Neural cell (in vitro differentiated cells): ENCODE measurements at regions not wholly inside any gene's neighbourhood (a gene's known extent, or its start where the extent isn't known, plus 50 kb on each side); places are given as distances from the start of the nearest gene placed in this dataset.

Experiments
- H2AFZ ChIP-seq: fragments of 200-600, 300-800 bp; sonication (generic), shearing (Covaris generic); 2 replicates; pipeline ENCODE4 v1.6.0; 2014; ENCODE audit warnings: low read depth, mild to moderate bottlenecking, antibody characterized with exemption, low read length, moderate library complexity
- H3F3A ChIP-seq: fragments of 200-600 bp; shearing (Covaris generic); 2 replicates; pipeline ENCODE4 v1.6.1; 2016; ENCODE audit warnings: mild to moderate bottlenecking, moderate library complexity, mixed read lengths, antibody characterized with exemption, low read length; ENCODE audit not compliant: insufficient read depth, poor library complexity, severe bottlenecking
- H3K27ac ChIP-seq: fragments of 200-600, 300-800 bp; sonication (generic), shearing (Covaris generic); 2 replicates; pipeline ENCODE4 v1.5.1; 2014; ENCODE audit warnings: mild to moderate bottlenecking, low read length, moderate library complexity
- H3K27me3 ChIP-seq: fragments of 300-800, 200-600 bp; sonication (generic), shearing (Covaris generic); 2 replicates; pipeline ENCODE4 v1.6.0; 2014; ENCODE audit warnings: mild to moderate bottlenecking, low read depth, low read length, moderate library complexity; ENCODE audit not compliant: insufficient read depth
- H3K36me3 ChIP-seq: fragments of 300-800, 200-600 bp; sonication (generic), shearing (Covaris generic); 2 replicates; pipeline ENCODE4 v1.5.1; 2014; ENCODE audit warnings: mild to moderate bottlenecking, antibody characterized with exemption, low read length, moderate library complexity; ENCODE audit not compliant: insufficient read depth
- H3K4me2 ChIP-seq: fragments of 300-800, 200-600 bp; sonication (generic), shearing (Covaris generic); 2 replicates; pipeline ENCODE4 v1.6.0; 2014; ENCODE audit warnings: mild to moderate bottlenecking, low read length
- H3K4me3 ChIP-seq: fragments of 300-800, 200-600 bp; sonication (generic), shearing (Covaris generic); 2 replicates; pipeline ENCODE4 v1.5.1; 2014; ENCODE audit warnings: mild to moderate bottlenecking, low read length, moderate library complexity
- H3K79me2 ChIP-seq: fragments of 200-600 bp; shearing (Covaris generic); replicated peaks from 2 replicates; pipeline ENCODE4 v1.6.0; 2014; ENCODE audit warnings: mild to moderate bottlenecking, low read length, moderate library complexity; ENCODE audit not compliant: insufficient read depth
- H3K9ac ChIP-seq: fragments of 300-800, 200-600 bp; sonication (generic), shearing (Covaris generic); 2 replicates; pipeline ENCODE4 v1.6.1; 2016; ENCODE audit warnings: mild to moderate bottlenecking, low read length, mixed read lengths
- H3K9me2 ChIP-seq: fragments of 200-600 bp; shearing (Covaris generic); 2 replicates; pipeline ENCODE4 v1.6.1; 2016; ENCODE audit warnings: mild to moderate bottlenecking, low read length, mixed read lengths; ENCODE audit not compliant: insufficient read depth
- H3K9me3 ChIP-seq: fragments of 200-600, 300-800 bp; sonication (generic), shearing (Covaris generic); 2 replicates; pipeline ENCODE4 v1.6.1; 2016; ENCODE audit warnings: mild to moderate bottlenecking, mixed run types, low read length, moderate library complexity, mixed read lengths
- H4K20me1 ChIP-seq: fragments of 200-600 bp; shearing (Covaris generic); 2 replicates; pipeline ENCODE4 v1.6.1; 2016; ENCODE audit warnings: mild to moderate bottlenecking, mixed run types; ENCODE audit not compliant: insufficient read depth
- CTCF ChIP-seq: fragments of 450-650 bp; IDR thresholded peaks from 2 replicates; pipeline ENCODE4 v1.5.1; 2014; ENCODE audit warnings: antibody characterized with exemption, mild to moderate bottlenecking, moderate library complexity; ENCODE audit not compliant: poor library complexity, severe bottlenecking
- EP300 ChIP-seq: fragments of 450-650 bp; conservative IDR thresholded peaks from 2 replicates; pipeline ENCODE4 v1.6.1; 2014; ENCODE audit warnings: antibody characterized with exemption, mild to moderate bottlenecking, moderate library complexity; ENCODE audit not compliant: poor library complexity, severe bottlenecking
- EZH2 ChIP-seq: fragments of 200-600, 300-800 bp; shearing (Covaris generic), sonication (generic); IDR thresholded peaks from 2 replicates; pipeline ENCODE4 v1.6.1; 2014; ENCODE audit warnings: antibody characterized with exemption, low read length, borderline replicate concordance, mild to moderate bottlenecking; ENCODE audit not compliant: insufficient read depth, poor library complexity, severe bottlenecking
- MXI1 ChIP-seq: fragments of 450-650 bp; conservative IDR thresholded peaks from 2 replicates; pipeline ENCODE4 v1.6.1; 2014; ENCODE audit warnings: antibody characterized with exemption, mild to moderate bottlenecking; ENCODE audit not compliant: poor library complexity, severe bottlenecking
- POLR2AphosphoS5 ChIP-seq: IDR thresholded peaks from 2 replicates; pipeline ENCODE4 v1.6.1; 2012
- RAD21 ChIP-seq: fragments of 450-650 bp; conservative IDR thresholded peaks from 2 replicates; pipeline ENCODE4 v1.6.1; 2014; ENCODE audit warnings: antibody characterized with exemption, mild to moderate bottlenecking, moderate library complexity
- REST ChIP-seq: IDR thresholded peaks from 2 replicates; pipeline ENCODE4 v1.6.1; 2012; ENCODE audit warnings: borderline replicate concordance
- SMC3 ChIP-seq: fragments of 450-650 bp; conservative IDR thresholded peaks from 2 replicates; pipeline ENCODE4 v1.6.1; 2014; ENCODE audit warnings: antibody characterized with exemption, mild to moderate bottlenecking, moderate library complexity; ENCODE audit not compliant: poor library complexity
- TAF1 ChIP-seq: IDR thresholded peaks from 2 replicates; pipeline ENCODE4 v1.6.1; 2012; ENCODE audit warnings: low read depth

GRCh38 chr2:117502121-117502520 lies 312.4 kb upstream of the DDX18 start:
- no peak for TF ChIP-seq REST
- TF ChIP-seq EP300, result peak; percentile 19
- no peaks in the 10 kb centered on the region for H3K27me3 ChIP-seq

GRCh38 chr2:117512307-117512706 lies 302.2 kb upstream of the DDX18 start:
- no peak overlapping the region for H3K4me3 ChIP-seq
- no peaks in the 10 kb centered on the region for H4K20me1 ChIP-seq
- H3K36me3 ChIP-seq, result no peaks in the 10 kb centered on the region
- no peak overlapping the region for H3K4me2 ChIP-seq
- H3K79me2 ChIP-seq, result no peaks in the 10 kb centered on the region
- TF ChIP-seq CTCF (no peak), SMC3 (no peak), EZH2 (no peak), TAF1 (no peak), EP300 (no peak), MXI1 (no peak), RAD21 (no peak), REST (no peak), POLR2AphosphoS5 (no peak)
- no peak overlapping the region for H2AFZ ChIP-seq
- no peak overlapping the region for H3K27ac ChIP-seq
- no peak overlapping the region for H3K9ac ChIP-seq
- H3F3A ChIP-seq, result no peaks in the 10 kb centered on the region
- H3K9me3 ChIP-seq, result no peaks in the 10 kb centered on the region
- H3K9me2 ChIP-seq, result no peaks in the 10 kb centered on the region
- no peaks in the 10 kb centered on the region for H3K27me3 ChIP-seq

More at GRCh38 chr2:117502121-117502520, 312.4 kb upstream of the DDX18 start:
- H3K27ac ChIP-seq, result no peak overlapping the region
- no peaks in the 10 kb centered on the region for H4K20me1 ChIP-seq
- no peaks in the 10 kb centered on the region for H3K79me2 ChIP-seq
- H3K4me2 ChIP-seq, result peak overlapping the region; percentile 53
- H3F3A ChIP-seq, result no peaks in the 10 kb centered on the region
- H2AFZ ChIP-seq, result no peak overlapping the region
- H3K9ac ChIP-seq, result no peak overlapping the region
- no peaks in the 10 kb centered on the region for H3K9me2 ChIP-seq
- peaks cover 3% of the 10 kb centered on the region for H3K9me3 ChIP-seq
- H3K4me3 ChIP-seq, result peak overlapping the region; percentile 31
- no peaks in the 10 kb centered on the region for H3K36me3 ChIP-seq
